HepG2 (cell line): ENCODE measurements at regions not wholly inside any gene's neighbourhood (a gene's known extent, or its start where the extent isn't known, plus 50 kb on each side); places are given as distances from the start of the nearest gene placed in this dataset.
A peak's percentile ranks its signal among the peaks of the same experiment; 100 is the strongest.

Source experiments
- ATRX ChIP-seq: sonication (generic); formaldehyde crosslinking; IDR thresholded peaks from 2 replicates; pipeline ENCODE4 v1.4.0; 2020; ENCODE audit warnings: missing genetic modification reagents, borderline replicate concordance
- BRCA1 ChIP-seq: sonication (generic); formaldehyde crosslinking; IDR thresholded peaks from 2 replicates; pipeline ENCODE4 v1.4.0; 2020; ENCODE audit warnings: missing genetic modification reagents
- CBFB ChIP-seq: sonication (generic); formaldehyde crosslinking; IDR thresholded peaks from 2 replicates; pipeline ENCODE4 v1.4.0; 2020; ENCODE audit warnings: missing genetic modification reagents
- FOXA1 ChIP-seq, 2 experiments: fragments of 450-650 bp in 1 of 2; sonication (generic) in 1 of 2; formaldehyde crosslinking in 1 of 2; IDR thresholded peaks; 2 replicates each; pipeline versions ENCODE4 v1.4.0 to v1.6.1; 2016 to 2020; ENCODE audit warnings: missing genetic modification reagents in 1 of 2
- FOXA3 ChIP-seq: IDR thresholded peaks from 2 replicates; pipeline ENCODE4 v1.6.1; 2016; ENCODE audit warnings: missing genetic modification reagents, missing compliant biosample characterization
- FOXC1 ChIP-seq: sonication (generic); formaldehyde crosslinking; IDR thresholded peaks from 2 replicates; pipeline ENCODE4 v1.8.0; 2022; ENCODE audit warnings: mild to moderate bottlenecking, missing genetic modification reagents, borderline replicate concordance
- IRX3 ChIP-seq: sonication (generic); formaldehyde crosslinking; IDR thresholded peaks from 2 replicates; pipeline ENCODE4 v1.8.1; 2023; ENCODE audit warnings: mild to moderate bottlenecking, low read depth, missing genetic modification reagents, borderline replicate concordance
- KDM5A ChIP-seq: fragments of 200-600 bp; sonication (generic); IDR thresholded peaks from 2 replicates; pipeline ENCODE4 v1.7.0; 2018; ENCODE audit warnings: antibody characterized with exemption, mild to moderate bottlenecking, low read length, borderline replicate concordance
- KLF16 ChIP-seq, 2 experiments: sonication (generic) in 1 of 2; formaldehyde crosslinking in 1 of 2; IDR thresholded peaks; 2 replicates each; pipeline versions ENCODE4 v1.6.1 to v1.8.0; 2016 to 2023; ENCODE audit warnings: missing genetic modification reagents in 2 of 2, missing compliant biosample characterization in 1 of 2
- NFIB ChIP-seq: sonication (generic); formaldehyde crosslinking; IDR thresholded peaks from 2 replicates; pipeline ENCODE4 v1.9.0; 2021; ENCODE audit warnings: missing genetic modification reagents, mild to moderate bottlenecking, borderline replicate concordance
- POLR2AphosphoS5 ChIP-seq: IDR thresholded peaks from 2 replicates; pipeline ENCODE4 v1.6.1; 2012; ENCODE audit warnings: low read depth, low read length
- TGIF2 ChIP-seq: IDR thresholded peaks from 2 replicates; pipeline ENCODE4 v1.6.1; 2016; ENCODE audit warnings: control low read depth, missing compliant biosample characterization
- TF ChIP-seq, protein P1 (sequence below): IDR thresholded peaks from 2 replicates; pipeline ENCODE4 v1.4.0; 2020; ENCODE audit warnings: mild to moderate bottlenecking, missing genetic modification reagents
- TF ChIP-seq, protein P2 (sequence below): sonication (generic); formaldehyde crosslinking; conservative IDR thresholded peaks from 2 replicates; pipeline ENCODE4 v1.4.0; 2020; ENCODE audit warnings: missing genetic modification reagents
- TF ChIP-seq, protein P3 (sequence below): IDR thresholded peaks from 2 replicates; pipeline ENCODE4 v1.6.1; 2016
- TF ChIP-seq, protein P4 (sequence below): IDR thresholded peaks from 2 replicates; pipeline ENCODE4 v1.6.1; 2016; ENCODE audit warnings: missing genetic modification reagents, missing compliant biosample characterization
- TF ChIP-seq, protein P5 (sequence below): sonication (generic); formaldehyde crosslinking; IDR thresholded peaks from 2 replicates; pipeline ENCODE4 v1.4.0; 2020; ENCODE audit warnings: missing genetic modification reagents
- TF ChIP-seq, protein P6 (sequence below): sonication (generic); formaldehyde crosslinking; IDR thresholded peaks from 2 replicates; pipeline ENCODE4 v1.4.0; 2020; ENCODE audit warnings: mild to moderate bottlenecking, missing genetic modification reagents, borderline replicate concordance

DNA sequence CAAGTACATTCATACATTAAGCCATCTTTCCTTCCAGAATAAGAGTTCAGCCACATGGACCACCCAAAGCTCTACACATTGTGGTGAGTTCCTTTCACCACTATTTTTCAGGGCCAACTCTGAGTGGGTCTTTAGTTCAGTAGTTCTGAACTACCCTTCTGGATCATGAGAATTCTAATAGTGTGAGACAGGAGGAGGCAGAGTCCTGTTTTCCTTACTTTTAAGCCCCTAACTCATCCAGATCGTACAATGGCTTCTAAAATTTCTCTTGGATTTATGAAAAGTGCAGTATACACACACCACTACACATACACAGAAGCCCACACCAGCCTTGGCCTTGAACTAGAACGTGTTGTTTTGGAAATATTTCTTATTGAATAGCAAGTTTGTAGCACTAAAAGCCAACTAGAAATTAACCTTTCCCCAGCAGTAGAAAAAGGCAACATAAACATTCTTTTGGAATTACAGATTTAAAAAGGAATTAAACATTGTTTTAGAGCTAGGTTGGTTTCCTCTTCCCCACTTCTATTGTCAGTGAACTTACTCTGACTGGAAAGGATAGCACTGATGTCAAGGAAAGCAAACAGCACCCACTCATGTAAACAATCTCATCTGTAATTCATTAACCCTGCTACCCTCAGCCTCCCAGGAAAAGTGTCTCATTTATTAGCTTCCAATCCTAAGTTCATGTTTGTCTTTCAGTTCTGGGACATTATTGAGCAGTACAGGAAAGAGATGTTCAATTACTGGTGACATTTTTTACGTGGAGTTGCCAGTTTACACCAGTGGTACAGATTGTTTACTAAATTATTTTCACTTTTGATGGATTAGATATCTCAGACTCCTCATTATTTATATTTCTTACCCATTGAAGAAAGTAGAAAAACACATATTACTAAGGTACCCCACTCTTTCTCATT, 95.7 kb upstream of the AGTR1 start (continued):
- TF ChIP-seq, protein P1, sequence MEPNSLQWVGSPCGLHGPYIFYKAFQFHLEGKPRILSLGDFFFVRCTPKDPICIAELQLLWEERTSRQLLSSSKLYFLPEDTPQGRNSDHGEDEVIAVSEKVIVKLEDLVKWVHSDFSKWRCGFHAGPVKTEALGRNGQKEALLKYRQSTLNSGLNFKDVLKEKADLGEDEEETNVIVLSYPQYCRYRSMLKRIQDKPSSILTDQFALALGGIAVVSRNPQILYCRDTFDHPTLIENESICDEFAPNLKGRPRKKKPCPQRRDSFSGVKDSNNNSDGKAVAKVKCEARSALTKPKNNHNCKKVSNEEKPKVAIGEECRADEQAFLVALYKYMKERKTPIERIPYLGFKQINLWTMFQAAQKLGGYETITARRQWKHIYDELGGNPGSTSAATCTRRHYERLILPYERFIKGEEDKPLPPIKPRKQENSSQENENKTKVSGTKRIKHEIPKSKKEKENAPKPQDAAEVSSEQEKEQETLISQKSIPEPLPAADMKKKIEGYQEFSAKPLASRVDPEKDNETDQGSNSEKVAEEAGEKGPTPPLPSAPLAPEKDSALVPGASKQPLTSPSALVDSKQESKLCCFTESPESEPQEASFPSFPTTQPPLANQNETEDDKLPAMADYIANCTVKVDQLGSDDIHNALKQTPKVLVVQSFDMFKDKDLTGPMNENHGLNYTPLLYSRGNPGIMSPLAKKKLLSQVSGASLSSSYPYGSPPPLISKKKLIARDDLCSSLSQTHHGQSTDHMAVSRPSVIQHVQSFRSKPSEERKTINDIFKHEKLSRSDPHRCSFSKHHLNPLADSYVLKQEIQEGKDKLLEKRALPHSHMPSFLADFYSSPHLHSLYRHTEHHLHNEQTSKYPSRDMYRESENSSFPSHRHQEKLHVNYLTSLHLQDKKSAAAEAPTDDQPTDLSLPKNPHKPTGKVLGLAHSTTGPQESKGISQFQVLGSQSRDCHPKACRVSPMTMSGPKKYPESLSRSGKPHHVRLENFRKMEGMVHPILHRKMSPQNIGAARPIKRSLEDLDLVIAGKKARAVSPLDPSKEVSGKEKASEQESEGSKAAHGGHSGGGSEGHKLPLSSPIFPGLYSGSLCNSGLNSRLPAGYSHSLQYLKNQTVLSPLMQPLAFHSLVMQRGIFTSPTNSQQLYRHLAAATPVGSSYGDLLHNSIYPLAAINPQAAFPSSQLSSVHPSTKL (CRISPR knock-in tag), result peak; percentile 95
- TF ChIP-seq IRX3, result no peak
- no peak for TF ChIP-seq TGIF2 (CRISPR knock-in tag)
- TF ChIP-seq, protein P2, sequence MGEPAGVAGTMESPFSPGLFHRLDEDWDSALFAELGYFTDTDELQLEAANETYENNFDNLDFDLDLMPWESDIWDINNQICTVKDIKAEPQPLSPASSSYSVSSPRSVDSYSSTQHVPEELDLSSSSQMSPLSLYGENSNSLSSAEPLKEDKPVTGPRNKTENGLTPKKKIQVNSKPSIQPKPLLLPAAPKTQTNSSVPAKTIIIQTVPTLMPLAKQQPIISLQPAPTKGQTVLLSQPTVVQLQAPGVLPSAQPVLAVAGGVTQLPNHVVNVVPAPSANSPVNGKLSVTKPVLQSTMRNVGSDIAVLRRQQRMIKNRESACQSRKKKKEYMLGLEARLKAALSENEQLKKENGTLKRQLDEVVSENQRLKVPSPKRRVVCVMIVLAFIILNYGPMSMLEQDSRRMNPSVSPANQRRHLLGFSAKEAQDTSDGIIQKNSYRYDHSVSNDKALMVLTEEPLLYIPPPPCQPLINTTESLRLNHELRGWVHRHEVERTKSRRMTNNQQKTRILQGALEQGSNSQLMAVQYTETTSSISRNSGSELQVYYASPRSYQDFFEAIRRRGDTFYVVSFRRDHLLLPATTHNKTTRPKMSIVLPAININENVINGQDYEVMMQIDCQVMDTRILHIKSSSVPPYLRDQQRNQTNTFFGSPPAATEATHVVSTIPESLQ (CRISPR knock-in tag), result 0 out of 2 replicates have a peak, but pooled peaks have one; percentile 69
- TF ChIP-seq NFIB (CRISPR knock-in tag), result no peak
- peak in 1 of 2 experiments; percentile 63; a peak in 1 of 4 replicates for TF ChIP-seq KLF16 (CRISPR knock-in tag; IDR thresholded peaks at IDR 0.05)
- TF ChIP-seq, protein P3, sequence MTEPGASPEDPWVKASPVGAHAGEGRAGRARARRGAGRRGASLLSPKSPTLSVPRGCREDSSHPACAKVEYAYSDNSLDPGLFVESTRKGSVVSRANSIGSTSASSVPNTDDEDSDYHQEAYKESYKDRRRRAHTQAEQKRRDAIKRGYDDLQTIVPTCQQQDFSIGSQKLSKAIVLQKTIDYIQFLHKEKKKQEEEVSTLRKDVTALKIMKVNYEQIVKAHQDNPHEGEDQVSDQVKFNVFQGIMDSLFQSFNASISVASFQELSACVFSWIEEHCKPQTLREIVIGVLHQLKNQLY (CRISPR knock-in tag), result peak; percentile 77
- TF ChIP-seq ATRX (CRISPR knock-in tag), result no peak
- TF ChIP-seq FOXA1 (IDR thresholded peaks at IDR 0.05), result peak; percentile 90
- peak; percentile 95 for TF ChIP-seq FOXA1 (CRISPR knock-in tag; IDR thresholded peaks at IDR 0.05)
- TF ChIP-seq KDM5A, result no peak
- TF ChIP-seq POLR2AphosphoS5, result peak; percentile 76
- no peak for TF ChIP-seq FOXC1 (CRISPR knock-in tag)
- TF ChIP-seq FOXA3, result peak; percentile 97
- TF ChIP-seq, protein P4, sequence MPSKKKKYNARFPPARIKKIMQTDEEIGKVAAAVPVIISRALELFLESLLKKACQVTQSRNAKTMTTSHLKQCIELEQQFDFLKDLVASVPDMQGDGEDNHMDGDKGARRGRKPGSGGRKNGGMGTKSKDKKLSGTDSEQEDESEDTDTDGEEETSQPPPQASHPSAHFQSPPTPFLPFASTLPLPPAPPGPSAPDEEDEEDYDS (CRISPR knock-in tag), result peak; percentile 93
- TF ChIP-seq CBFB, result no peak
- TF ChIP-seq, protein P5, sequence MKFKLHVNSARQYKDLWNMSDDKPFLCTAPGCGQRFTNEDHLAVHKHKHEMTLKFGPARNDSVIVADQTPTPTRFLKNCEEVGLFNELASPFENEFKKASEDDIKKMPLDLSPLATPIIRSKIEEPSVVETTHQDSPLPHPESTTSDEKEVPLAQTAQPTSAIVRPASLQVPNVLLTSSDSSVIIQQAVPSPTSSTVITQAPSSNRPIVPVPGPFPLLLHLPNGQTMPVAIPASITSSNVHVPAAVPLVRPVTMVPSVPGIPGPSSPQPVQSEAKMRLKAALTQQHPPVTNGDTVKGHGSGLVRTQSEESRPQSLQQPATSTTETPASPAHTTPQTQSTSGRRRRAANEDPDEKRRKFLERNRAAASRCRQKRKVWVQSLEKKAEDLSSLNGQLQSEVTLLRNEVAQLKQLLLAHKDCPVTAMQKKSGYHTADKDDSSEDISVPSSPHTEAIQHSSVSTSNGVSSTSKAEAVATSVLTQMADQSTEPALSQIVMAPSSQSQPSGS (CRISPR knock-in tag), result peak; percentile 51; the same call in 1 of the 2 replicates
- 0 out of 2 replicates have a peak, but pooled peaks have one; percentile 38 for TF ChIP-seq BRCA1 (CRISPR knock-in tag)
- TF ChIP-seq, protein P6, sequence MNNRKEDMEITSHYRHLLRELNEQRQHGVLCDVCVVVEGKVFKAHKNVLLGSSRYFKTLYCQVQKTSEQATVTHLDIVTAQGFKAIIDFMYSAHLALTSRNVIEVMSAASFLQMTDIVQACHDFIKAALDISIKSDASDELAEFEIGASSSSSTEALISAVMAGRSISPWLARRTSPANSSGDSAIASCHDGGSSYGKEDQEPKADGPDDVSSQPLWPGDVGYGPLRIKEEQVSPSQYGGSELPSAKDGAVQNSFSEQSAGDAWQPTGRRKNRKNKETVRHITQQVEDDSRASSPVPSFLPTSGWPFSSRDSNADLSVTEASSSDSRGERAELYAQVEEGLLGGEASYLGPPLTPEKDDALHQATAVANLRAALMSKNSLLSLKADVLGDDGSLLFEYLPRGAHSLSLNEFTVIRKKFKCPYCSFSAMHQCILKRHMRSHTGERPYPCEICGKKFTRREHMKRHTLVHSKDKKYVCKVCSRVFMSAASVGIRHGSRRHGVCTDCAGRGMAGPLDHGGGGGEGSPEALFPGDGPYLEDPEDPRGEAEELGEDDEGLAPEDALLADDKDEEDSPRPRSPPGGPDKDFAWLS, result no peak
